Right lobe of liver (tissue), 4 donors: ENCODE measurements at regions not wholly inside any gene's neighbourhood (a gene's known extent, or its start where the extent isn't known, plus 50 kb on each side); places are given as distances from the start of the nearest gene placed in this dataset.

Source experiments
- POLR2A ChIP-seq: fragments of 450-650 bp; IDR thresholded peaks from one replicate; pipeline ENCODE4 v1.6.1; 2017; ENCODE audit warnings: antibody characterized with exemption, mild to moderate bottlenecking
- TF ChIP-seq, protein P1 (sequence below), 4 donors: fragments of 200-600 bp in 3 of 4; fragments of 450-650 bp in 1 of 4; IDR thresholded peaks; one replicate each; pipeline versions ENCODE4 v1.5.1 to v1.8.0; 2016 to 2022; ENCODE audit warnings: antibody characterized with exemption in 4 of 4, mild to moderate bottlenecking in 2 of 4
- donor health status: DM: no; HTN: no; CAD: no.
- donor health status: DM: no; HTN: no; CAD: no.
- donor health status: DM: no; HTN: yes; CAD: no.

- TF ChIP-seq, protein P1, sequence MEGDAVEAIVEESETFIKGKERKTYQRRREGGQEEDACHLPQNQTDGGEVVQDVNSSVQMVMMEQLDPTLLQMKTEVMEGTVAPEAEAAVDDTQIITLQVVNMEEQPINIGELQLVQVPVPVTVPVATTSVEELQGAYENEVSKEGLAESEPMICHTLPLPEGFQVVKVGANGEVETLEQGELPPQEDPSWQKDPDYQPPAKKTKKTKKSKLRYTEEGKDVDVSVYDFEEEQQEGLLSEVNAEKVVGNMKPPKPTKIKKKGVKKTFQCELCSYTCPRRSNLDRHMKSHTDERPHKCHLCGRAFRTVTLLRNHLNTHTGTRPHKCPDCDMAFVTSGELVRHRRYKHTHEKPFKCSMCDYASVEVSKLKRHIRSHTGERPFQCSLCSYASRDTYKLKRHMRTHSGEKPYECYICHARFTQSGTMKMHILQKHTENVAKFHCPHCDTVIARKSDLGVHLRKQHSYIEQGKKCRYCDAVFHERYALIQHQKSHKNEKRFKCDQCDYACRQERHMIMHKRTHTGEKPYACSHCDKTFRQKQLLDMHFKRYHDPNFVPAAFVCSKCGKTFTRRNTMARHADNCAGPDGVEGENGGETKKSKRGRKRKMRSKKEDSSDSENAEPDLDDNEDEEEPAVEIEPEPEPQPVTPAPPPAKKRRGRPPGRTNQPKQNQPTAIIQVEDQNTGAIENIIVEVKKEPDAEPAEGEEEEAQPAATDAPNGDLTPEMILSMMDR (IDR thresholded peaks at IDR 0.05), result no peak
- no peak for TF ChIP-seq POLR2A
Measured at GRCh38 chr9:113785334-113785733, 90.8 kb upstream of the ZNF618 start.
